ENCODE measurements at regions not wholly inside any gene's neighbourhood (a gene's known extent, or its start where the extent isn't known, plus 50 kb on each side); places are given as distances from the start of the nearest gene placed in this dataset.
"Not testable (repeated sequence)": the region's sequence is repeated elsewhere in the genome, so short reads cannot be mapped to it uniquely, and the experiment has no call there.

DNA sequence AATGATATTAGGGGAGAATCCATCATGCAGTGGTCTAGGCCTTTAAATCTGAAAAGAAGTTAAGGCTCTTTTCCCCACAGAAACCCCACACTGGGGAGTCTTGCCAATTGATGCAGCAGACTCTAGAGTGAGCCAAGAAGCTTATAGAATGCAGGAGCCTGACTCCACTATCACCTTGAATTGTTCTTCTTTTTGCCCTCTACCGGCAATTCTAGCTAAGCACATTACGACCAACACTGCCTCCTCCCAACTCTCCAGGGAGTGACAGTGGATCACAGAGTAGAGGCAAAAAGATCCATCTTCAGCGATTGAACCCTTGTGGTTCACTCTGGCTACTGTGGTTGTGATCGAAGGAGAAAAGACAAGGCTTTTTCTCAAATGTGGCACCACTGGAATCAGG is 331.5 kb downstream of the NKX6-1 start:
- DNase-seq (ENCODE audit: low spot score in 2 of 2): no peak
- H3K9me3 Mint-ChIP-seq: peaks cover under 1% of the 10 kb centered on the region
- ATAC-seq (replicated peaks; ENCODE audit: extremely low read depth, poor library complexity, severe bottlenecking): no peak
- peaks cover 3% of the 10 kb centered on the region for H3K27me3 Mint-ChIP-seq
- no peaks in the 10 kb centered on the region for H3K4me1 Mint-ChIP-seq
- H3K4me3 Mint-ChIP-seq: no peak overlapping the region
- no peaks in the 10 kb centered on the region for H3K36me3 Mint-ChIP-seq (ENCODE audit: insufficient read depth)
- no peak overlapping the region for H3K27ac Mint-ChIP-seq (ENCODE audit: low read depth)

DNA sequence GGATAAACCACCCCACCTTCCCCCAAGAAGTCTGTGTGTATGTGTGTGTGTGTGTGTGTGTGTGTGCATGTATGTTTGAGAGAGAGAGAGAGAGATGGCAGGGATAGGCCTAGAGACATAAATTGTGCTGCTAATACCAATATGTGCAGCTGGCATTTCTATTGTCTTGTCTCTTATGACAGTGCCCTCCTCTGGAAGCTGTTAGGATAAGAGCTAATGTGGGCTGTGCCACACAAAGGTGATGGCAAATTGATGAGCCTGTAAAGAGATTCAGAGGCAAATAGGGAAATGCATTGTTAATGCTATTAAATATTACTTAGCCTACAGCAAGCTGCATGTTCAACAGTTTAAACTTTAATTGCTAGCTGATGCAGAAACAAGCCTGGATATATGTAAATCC is 332.0 kb downstream of the NKX6-1 start:
- Mint-ChIP-seq H3K27ac (ENCODE audit: low read depth) (no peak overlapping the region), H3K4me3 (no peak overlapping the region), H3K4me1 (no peaks in the 10 kb centered on the region), H3K27me3 (peaks cover 7% of the 10 kb centered on the region), H3K9me3 (peaks cover 6% of the 10 kb centered on the region), H3K36me3 (ENCODE audit: insufficient read depth) (no peaks in the 10 kb centered on the region)
- no peak for DNase-seq (ENCODE audit: low spot score in 2 of 2)
- no peak for ATAC-seq (replicated peaks; ENCODE audit: extremely low read depth, poor library complexity, severe bottlenecking)

DNA sequence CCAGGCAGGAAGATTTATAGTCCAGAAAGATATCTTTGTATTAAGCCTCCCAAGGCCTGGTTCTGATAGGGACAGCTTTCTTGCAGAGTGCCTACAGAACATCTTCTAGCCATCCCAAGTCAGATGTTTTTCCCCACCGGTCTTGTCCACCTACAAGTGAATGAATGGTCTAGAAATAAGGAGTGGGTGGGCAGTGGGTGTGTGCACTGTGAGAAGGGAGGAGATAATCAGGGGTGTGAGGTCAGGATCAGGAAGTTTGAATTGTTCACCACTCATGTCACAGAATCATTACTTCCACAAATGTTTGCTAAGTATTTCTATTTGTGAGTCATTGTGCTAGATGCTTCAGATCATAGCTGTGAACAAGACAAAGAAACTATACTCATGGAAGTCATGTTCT is 332.6 kb downstream of the NKX6-1 start:
- H3K4me3 Mint-ChIP-seq: no peak overlapping the region
- DNase-seq (ENCODE audit: low spot score in 2 of 2) (no peak), ATAC-seq (replicated peaks; ENCODE audit: extremely low read depth, poor library complexity, severe bottlenecking) (no peak)
- no peak overlapping the region for H3K27ac Mint-ChIP-seq (ENCODE audit: low read depth)
- no peaks in the 10 kb centered on the region for H3K4me1 Mint-ChIP-seq
- H3K9me3 Mint-ChIP-seq: peaks cover 8% of the 10 kb centered on the region
- no peaks in the 10 kb centered on the region for H3K36me3 Mint-ChIP-seq (ENCODE audit: insufficient read depth)
- H3K27me3 Mint-ChIP-seq: peaks cover 11% of the 10 kb centered on the region

DNA sequence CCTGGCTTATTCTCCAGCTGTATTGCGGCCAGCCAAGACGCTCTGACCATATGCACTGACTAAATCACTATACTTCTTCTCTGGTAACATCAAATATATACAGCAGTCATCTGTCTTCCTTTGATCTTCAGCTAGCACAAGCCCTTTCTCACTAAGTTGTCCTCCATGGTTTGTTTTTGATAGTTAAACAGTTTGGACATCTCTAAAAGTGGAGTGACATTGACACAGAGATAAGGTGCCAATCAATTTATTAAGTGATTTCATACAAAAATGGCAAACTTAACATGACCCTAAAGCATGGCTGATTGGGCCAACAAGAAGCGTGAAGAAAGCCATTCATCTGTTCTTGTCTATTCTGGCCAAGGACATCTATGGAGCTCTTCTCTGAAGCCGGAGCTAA is 334.9 kb downstream of the NKX6-1 start:
- no peak for DNase-seq (ENCODE audit: low spot score in 2 of 2)
- ATAC-seq (replicated peaks; ENCODE audit: extremely low read depth, poor library complexity, severe bottlenecking): no peak
- Mint-ChIP-seq H3K36me3 (ENCODE audit: insufficient read depth) (no peaks in the 10 kb centered on the region), H3K4me3 (no peak overlapping the region), H3K4me1 (no peaks in the 10 kb centered on the region), H3K27ac (ENCODE audit: low read depth) (no peak overlapping the region), H3K27me3 (peaks cover 11% of the 10 kb centered on the region), H3K9me3 (peaks cover 8% of the 10 kb centered on the region)

DNA sequence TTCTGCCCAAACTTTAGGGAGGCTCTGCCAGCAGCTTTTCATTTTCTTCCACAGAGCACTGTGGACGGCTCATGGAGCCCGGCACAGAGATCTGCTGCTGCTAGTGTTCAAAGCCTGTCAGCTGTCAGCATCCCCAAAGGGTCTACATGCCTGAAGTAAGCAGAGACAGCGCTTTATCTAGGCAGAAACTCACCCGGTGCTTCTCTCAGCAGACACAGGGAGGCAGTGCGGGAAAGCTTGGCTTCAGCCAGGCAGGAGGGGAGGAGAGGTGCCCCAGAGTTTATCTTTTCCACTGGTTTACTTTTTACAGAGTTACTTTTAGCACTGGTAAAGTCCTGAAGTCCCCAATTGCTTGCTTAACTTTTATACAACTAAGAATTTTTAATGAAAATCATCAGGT is 339.3 kb downstream of the NKX6-1 start:
- Mint-ChIP-seq H3K36me3 (ENCODE audit: insufficient read depth) (no peaks in the 10 kb centered on the region), H3K27ac (ENCODE audit: low read depth) (no peak overlapping the region), H3K9me3 (peaks cover 8% of the 10 kb centered on the region), H3K4me3 (no peak overlapping the region), H3K27me3 (peaks cover 11% of the 10 kb centered on the region), H3K4me1 (no peaks in the 10 kb centered on the region)
- DNase-seq (ENCODE audit: low spot score in 2 of 2): no peak
- ATAC-seq (replicated peaks; ENCODE audit: extremely low read depth, poor library complexity, severe bottlenecking): no peak

DNA sequence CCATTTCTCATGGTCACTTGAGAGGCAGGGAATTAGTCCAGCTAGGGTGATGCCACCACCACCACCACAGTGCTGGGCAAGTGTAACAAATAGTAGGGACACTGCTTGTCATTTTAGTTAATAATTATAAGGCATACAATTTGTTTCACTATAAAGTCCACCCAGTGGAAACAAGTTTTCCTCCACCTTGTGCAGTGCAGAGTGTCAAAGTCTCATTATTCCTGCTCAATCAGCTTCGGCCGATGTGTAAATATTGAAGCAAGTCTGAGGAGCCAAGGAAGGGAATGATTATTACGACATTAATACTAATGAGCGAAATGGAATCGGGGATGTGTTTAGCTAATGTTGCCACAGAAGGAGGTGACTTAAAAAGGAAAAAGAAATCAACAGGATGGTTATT is 340.4 kb downstream of the NKX6-1 start:
- H3K4me3 Mint-ChIP-seq: no peak overlapping the region
- H3K9me3 Mint-ChIP-seq: peaks cover 8% of the 10 kb centered on the region
- no peak for DNase-seq (ENCODE audit: low spot score in 2 of 2)
- no peak for ATAC-seq (replicated peaks; ENCODE audit: extremely low read depth, poor library complexity, severe bottlenecking)
- H3K27me3 Mint-ChIP-seq: peaks cover 11% of the 10 kb centered on the region
- H3K27ac Mint-ChIP-seq (ENCODE audit: low read depth): no peak overlapping the region
- no peaks in the 10 kb centered on the region for H3K4me1 Mint-ChIP-seq
- H3K36me3 Mint-ChIP-seq (ENCODE audit: insufficient read depth): no peaks in the 10 kb centered on the region

DNA sequence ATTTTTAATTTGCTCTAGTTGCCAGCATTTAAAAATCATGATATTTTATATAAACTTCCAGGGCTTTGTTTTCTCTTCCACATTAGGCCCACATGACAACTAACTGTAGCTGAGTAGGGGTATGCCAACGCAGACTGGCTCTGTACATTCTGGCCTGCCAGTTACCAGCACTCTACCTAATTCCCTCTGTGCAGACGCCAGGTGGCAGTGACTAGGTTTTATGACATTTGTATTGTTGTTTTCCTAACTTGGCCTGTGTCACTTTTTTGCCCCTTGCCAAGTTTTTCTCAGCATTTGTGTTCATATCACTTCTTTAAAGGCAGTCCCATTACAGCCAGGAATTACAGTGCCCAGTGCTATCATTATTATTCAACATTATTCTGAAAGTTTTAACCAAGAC is 347.5 kb downstream of the NKX6-1 start:
- Mint-ChIP-seq H3K4me3 (no peak overlapping the region), H3K27me3 (no peaks in the 10 kb centered on the region), H3K36me3 (ENCODE audit: insufficient read depth) (no peaks in the 10 kb centered on the region), H3K27ac (ENCODE audit: low read depth) (no peak overlapping the region), H3K9me3 (no peaks in the 10 kb centered on the region), H3K4me1 (no peaks in the 10 kb centered on the region)
- DNase-seq (ENCODE audit: low spot score in 2 of 2): no peak
- no peak for ATAC-seq (replicated peaks; ENCODE audit: extremely low read depth, poor library complexity, severe bottlenecking)

DNA sequence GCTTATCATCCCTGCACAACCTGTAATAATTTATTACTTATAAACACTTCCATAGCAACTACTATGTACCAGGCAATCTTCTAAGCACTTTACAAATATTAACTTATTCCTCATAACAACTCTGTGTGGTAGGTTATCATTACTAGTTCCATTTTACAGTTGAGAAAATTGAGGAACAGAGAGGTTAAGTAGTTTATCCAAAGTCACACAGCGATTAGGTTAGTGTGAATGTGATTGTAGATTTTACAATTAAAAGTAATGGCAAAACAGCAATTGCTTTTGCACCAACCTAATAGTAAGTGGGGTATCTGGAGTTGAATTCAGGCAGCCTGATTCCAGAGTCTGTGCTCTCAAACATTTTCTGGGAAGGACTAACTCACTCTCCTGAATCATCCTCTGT is 348.9 kb downstream of the NKX6-1 start:
- H3K27ac Mint-ChIP-seq (ENCODE audit: low read depth): no peak overlapping the region
- no peak overlapping the region for H3K4me3 Mint-ChIP-seq
- H3K4me1 Mint-ChIP-seq: no peaks in the 10 kb centered on the region
- no peak for DNase-seq (ENCODE audit: low spot score in 2 of 2)
- no peaks in the 10 kb centered on the region for H3K36me3 Mint-ChIP-seq (ENCODE audit: insufficient read depth)
- H3K27me3 Mint-ChIP-seq: no peaks in the 10 kb centered on the region
- ATAC-seq (replicated peaks; ENCODE audit: extremely low read depth, poor library complexity, severe bottlenecking): no peak
- H3K9me3 Mint-ChIP-seq: no peaks in the 10 kb centered on the region

DNA sequence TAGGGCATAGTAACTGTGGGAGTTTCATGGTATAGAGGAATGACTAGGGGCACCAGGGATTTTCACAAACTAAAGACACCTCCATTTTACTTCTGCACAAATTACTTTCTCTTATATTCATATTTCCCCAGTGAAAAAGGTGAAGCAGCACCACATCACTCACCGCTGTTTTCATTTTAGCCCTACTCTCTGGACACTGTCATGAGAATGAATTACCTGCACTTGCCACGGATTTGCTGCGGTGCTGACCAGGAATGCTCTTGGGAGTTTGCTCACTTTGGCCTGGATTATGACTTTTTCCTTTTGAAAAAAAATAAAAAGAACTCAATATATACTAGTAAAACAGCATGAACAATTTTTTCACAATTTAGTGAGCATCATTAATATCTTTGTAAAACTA is 351.3 kb downstream of the NKX6-1 start:
- Mint-ChIP-seq H3K27ac (ENCODE audit: low read depth) (no peak overlapping the region), H3K4me1 (no peaks in the 10 kb centered on the region), H3K4me3 (no peak overlapping the region), H3K36me3 (ENCODE audit: insufficient read depth) (no peaks in the 10 kb centered on the region), H3K27me3 (no peaks in the 10 kb centered on the region), H3K9me3 (no peaks in the 10 kb centered on the region)
- ATAC-seq (replicated peaks; ENCODE audit: extremely low read depth, poor library complexity, severe bottlenecking) (no peak), DNase-seq (ENCODE audit: low spot score in 2 of 2) (no peak)

DNA sequence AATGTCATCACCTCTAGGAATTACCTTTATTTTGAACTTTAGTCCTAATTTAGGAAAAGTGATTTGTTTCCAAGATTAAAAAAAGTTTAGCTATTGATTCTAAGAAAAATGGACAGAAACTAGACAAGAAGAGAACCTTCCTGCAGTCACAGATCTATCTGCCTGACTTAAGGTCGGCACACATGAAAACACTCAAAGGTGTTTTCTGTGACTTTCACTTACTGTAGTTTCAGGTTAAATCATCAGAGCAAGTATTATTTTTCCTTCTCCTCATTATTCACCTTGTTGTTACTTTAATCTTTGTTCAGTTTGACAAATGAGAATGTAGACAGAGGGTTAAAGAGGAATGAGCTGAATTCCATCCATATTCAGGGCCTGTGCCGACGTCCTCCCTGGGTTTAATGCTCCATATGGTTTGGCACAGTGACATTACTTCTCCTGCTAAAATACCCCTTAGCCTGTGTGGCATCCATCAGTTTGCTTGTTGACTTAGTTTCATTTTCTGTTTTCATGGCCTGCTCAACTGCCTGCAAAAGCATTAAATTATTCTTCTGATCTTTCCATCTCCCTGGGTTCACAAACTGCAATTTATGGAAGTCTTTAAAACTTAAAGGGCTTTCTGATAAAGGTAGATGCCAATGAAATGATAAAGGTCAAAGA is 352.7 kb downstream of the NKX6-1 start:
- no peaks in the 10 kb centered on the region for H3K9me3 Mint-ChIP-seq
- no peaks in the 10 kb centered on the region for H3K27me3 Mint-ChIP-seq
- ATAC-seq (replicated peaks; ENCODE audit: extremely low read depth, poor library complexity, severe bottlenecking): no peak
- H3K4me3 Mint-ChIP-seq: no peak overlapping the region
- no peaks in the 10 kb centered on the region for H3K4me1 Mint-ChIP-seq
- H3K36me3 Mint-ChIP-seq (ENCODE audit: insufficient read depth): no peaks in the 10 kb centered on the region
- H3K27ac Mint-ChIP-seq (ENCODE audit: low read depth): no peak overlapping the region
- DNase-seq (ENCODE audit: low spot score in 2 of 2): no peak

DNA sequence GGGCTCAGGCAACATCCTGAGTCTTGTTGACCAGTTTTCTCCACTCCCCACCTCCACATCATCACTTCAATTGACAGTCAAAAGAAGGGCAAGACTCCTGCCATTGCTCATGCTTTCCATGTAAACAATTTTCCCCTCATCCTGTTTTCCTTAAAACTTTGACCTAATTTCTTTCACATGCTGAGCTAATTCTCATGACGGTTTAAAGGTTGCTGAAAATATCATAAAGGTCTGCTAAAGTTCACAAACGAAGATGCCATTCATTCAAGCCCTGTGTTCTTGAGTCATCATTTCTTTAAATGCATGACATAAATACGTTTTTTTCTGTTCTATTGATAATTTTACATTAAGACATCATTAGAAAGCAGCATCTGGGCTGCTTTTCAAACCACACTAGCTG is 353.9 kb downstream of the NKX6-1 start:
- ATAC-seq (replicated peaks; ENCODE audit: extremely low read depth, poor library complexity, severe bottlenecking): no peak
- Mint-ChIP-seq H3K27me3 (no peaks in the 10 kb centered on the region), H3K4me1 (no peaks in the 10 kb centered on the region)

DNA sequence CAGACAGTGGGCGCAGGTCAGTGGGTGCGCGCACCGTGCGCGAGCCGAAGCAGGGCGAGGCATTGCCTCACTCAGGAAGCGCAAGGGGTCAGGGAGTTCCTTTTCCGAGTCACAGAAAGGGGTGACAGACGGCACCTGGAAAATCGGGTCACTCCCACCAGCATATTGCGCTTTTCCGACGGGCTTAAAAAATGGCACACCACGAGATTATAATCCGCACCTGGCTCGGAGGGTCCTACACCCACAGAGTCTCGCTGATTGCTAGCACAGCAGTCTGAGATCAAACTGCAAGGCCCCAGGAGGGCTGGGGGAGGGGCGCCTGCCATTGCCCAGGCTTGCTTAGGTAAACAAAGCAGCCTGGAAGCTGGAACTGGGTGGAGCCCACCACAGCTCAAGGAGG is 372.2 kb downstream of the NKX6-1 start:
- not testable (repeated sequence) for H3K27me3 Mint-ChIP-seq; ATAC-seq (replicated peaks; ENCODE audit: extremely low read depth, poor library complexity, severe bottlenecking); H3K4me3 Mint-ChIP-seq; DNase-seq (ENCODE audit: low spot score in 2 of 2); H3K36me3 Mint-ChIP-seq (ENCODE audit: insufficient read depth); H3K4me1 Mint-ChIP-seq; H3K27ac Mint-ChIP-seq (ENCODE audit: low read depth)
- peaks cover 11% of the 10 kb centered on the region for H3K9me3 Mint-ChIP-seq

More for the DNA sequence above, 353.9 kb downstream of the NKX6-1 start:
- no peak for DNase-seq (ENCODE audit: low spot score in 2 of 2)
- Mint-ChIP-seq H3K9me3 (no peaks in the 10 kb centered on the region), H3K4me3 (no peak overlapping the region), H3K27ac (ENCODE audit: low read depth) (no peak overlapping the region), H3K36me3 (ENCODE audit: insufficient read depth) (no peaks in the 10 kb centered on the region)

DNA sequence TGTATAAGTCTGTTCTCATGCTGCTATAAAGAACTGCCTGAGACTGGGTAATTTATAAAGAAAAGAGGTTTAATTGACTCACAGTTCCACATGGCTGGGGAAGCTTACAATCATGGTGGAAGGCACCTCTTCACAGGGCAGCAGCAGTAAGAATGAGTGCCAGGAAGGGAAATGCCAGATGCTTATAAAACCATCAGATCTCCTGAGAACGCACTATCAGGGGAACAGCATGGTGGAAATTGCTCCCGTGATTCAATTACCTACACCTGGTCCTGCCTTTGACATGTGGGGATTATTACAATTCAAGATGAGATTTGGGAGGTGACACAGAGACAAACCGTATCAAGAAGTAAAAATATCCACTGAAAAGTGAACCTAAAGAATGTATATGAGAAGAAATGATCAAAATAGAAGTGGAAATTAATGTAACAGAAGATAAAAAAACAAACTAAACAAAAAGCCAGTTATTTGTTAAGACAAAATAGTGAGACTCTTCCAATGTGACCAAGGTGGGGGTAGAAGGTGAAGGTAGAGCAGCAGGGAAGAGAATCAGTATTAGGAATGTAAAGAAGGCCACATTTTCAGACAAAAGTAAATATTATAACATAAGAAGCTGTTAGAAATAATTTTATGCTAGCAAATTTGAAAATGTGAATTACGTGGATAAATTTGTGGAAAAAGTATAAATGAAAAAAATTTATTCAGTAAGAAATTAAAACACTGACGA is 372.9 kb downstream of the NKX6-1 start:
- no peak for ATAC-seq (replicated peaks; ENCODE audit: extremely low read depth, poor library complexity, severe bottlenecking)
- Mint-ChIP-seq H3K27me3 (no peaks in the 10 kb centered on the region), H3K36me3 (ENCODE audit: insufficient read depth) (peaks cover 2% of the 10 kb centered on the region), H3K9me3 (peaks cover 11% of the 10 kb centered on the region), H3K4me1 (no peaks in the 10 kb centered on the region), H3K4me3 (no peak overlapping the region), H3K27ac (ENCODE audit: low read depth) (no peak overlapping the region)
- no peak for DNase-seq (ENCODE audit: low spot score in 2 of 2)
